ENCODE measurements at regions not wholly inside any gene's neighbourhood (a gene's known extent, or its start where the extent isn't known, plus 50 kb on each side); places are given as distances from the start of the nearest gene placed in this dataset.

DNA sequence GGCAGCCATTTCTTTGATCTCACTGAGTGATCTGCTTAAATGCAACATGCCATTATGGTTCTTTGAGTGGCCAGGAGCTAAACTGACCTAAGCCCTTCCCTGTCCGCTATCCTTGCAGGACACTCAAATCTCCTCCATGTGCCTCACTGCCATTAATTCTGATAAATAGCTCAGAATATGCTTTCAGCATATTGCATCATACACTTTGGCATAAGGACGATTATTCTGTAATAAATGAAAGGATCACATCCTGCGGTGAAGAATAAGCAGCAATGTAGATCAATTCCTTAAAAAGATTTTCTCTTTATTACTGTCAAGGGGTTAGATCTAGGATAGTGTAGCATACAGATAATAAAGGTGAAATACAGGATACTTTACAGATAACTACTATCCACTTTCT is 231.8 kb upstream of the CTBP2 start:
- TF ChIP-seq POLR2A (IDR thresholded peaks at IDR 0.05) = no peak
- no peak for TF ChIP-seq CTCF (IDR thresholded peaks at IDR 0.05)
- TF ChIP-seq POLR2AphosphoS5 (IDR thresholded peaks at IDR 0.05) = no peak
